SK-N-SH (cell line): ENCODE measurements at regions not wholly inside any gene's neighbourhood (a gene's known extent, or its start where the extent isn't known, plus 50 kb on each side); places are given as distances from the start of the nearest gene placed in this dataset.

Experiments
- CTCF ChIA-PET: fragments of 300-600, 350-600 bp; formaldehyde crosslinking; extraction: SDS; loops from one replicate; lab custom pipeline; 2021; lab: Yijun Ruan, JAX
- POLR2A ChIA-PET: fragments of 350-600 bp; sonication (Branson Sonifier 250); formaldehyde crosslinking; extraction: SDS; loops from one replicate; lab custom pipeline; 2020; ENCODE audit warnings: antibody characterized with exemption, inconsistent platforms; lab: Yijun Ruan, JAX
- DNase-seq: peaks from one replicate; pipeline ENCODE4 v3.0.0; 2012
- H2AFZ ChIP-seq: fragments of 200-600 bp; sonication (generic); 2 replicates; pipeline ENCODE4 v1.8.1; 2016; ENCODE audit warnings: antibody characterized with exemption, mild to moderate bottlenecking, low read depth
- H3F3A ChIP-seq: fragments of 200-600 bp; sonication (generic); replicated peaks from 2 replicates; pipeline ENCODE3; 2016; ENCODE audit warnings: antibody characterized with exemption, mild to moderate bottlenecking; ENCODE audit not compliant: insufficient read depth
- H3K27ac ChIP-seq, 2 experiments: fragments of 200-500 bp in 1 of 2; fragments of 200-600 bp in 1 of 2; sonication (Bioruptor generic) in 1 of 2; sonication (generic), shearing (Covaris generic) in 1 of 2; 2 replicates each; pipeline versions ENCODE4 v1.5.1 to v1.6.1; 2014 to 2016; ENCODE audit warnings: low read depth in 2 of 2, inconsistent platforms in 1 of 2, low read length in 1 of 2, mild to moderate bottlenecking in 1 of 2, mixed read lengths in 1 of 2
- H3K27me3 ChIP-seq: fragments of 200-600 bp; sonication (generic), shearing (Covaris generic); 2 replicates; pipeline ENCODE4 v1.6.1; 2016; ENCODE audit warnings: mixed run types; ENCODE audit not compliant: insufficient read depth
- H3K36me3 ChIP-seq, 2 experiments: fragments of 200-500 bp in 1 of 2; fragments of 200-600 bp in 1 of 2; sonication (Bioruptor generic) in 1 of 2; sonication (generic) in 1 of 2; replicated peaks in 1 of 2; 2 replicates each; pipeline versions ENCODE3 to v1.5.1; 2014 to 2016; ENCODE audit warnings: low read length in 1 of 2, mild to moderate bottlenecking in 1 of 2; ENCODE audit not compliant: insufficient read depth in 2 of 2, control insufficient read depth in 1 of 2
- H3K4me1 ChIP-seq, 2 experiments: fragments of 200-500 bp in 1 of 2; fragments of 200-600 bp in 1 of 2; sonication (Bioruptor generic) in 1 of 2; sonication (generic), shearing (Covaris generic) in 1 of 2; 2 replicates each; pipeline versions ENCODE4 v1.5.1 to v1.6.1; 2014 to 2016; ENCODE audit warnings: low read depth in 1 of 2, low read length in 1 of 2, mixed run types in 1 of 2; ENCODE audit not compliant: insufficient read depth in 2 of 2, control insufficient read depth in 1 of 2
- H3K4me2 ChIP-seq: fragments of 200-600 bp; sonication (generic), shearing (Covaris generic); 2 replicates; pipeline ENCODE4 v1.6.1; 2017; ENCODE audit warnings: mixed run types
- H3K4me3 ChIP-seq, 2 experiments: fragments of 200-500 bp in 1 of 2; fragments of 200-600 bp in 1 of 2; sonication (Bioruptor generic) in 1 of 2; sonication (generic), shearing (Covaris generic) in 1 of 2; 2 replicates each; pipeline versions ENCODE4 v1.5.1 to v1.8.1; 2014 to 2016; ENCODE audit warnings: low read depth in 2 of 2, inconsistent platforms in 1 of 2, low read length in 1 of 2, mild to moderate bottlenecking in 1 of 2, mixed read lengths in 1 of 2, moderate library complexity in 1 of 2
- H3K79me2 ChIP-seq: fragments of 200-600 bp; sonication (generic); 2 replicates; pipeline ENCODE4 v1.8.1; 2017; ENCODE audit warnings: mild to moderate bottlenecking; ENCODE audit not compliant: insufficient read depth
- H3K9ac ChIP-seq: fragments of 200-600 bp; sonication (generic); 2 replicates; pipeline ENCODE4 v1.6.1; 2017; ENCODE audit warnings: mixed run types
- H3K9me2 ChIP-seq: fragments of 200-600 bp; sonication (generic); 2 replicates; pipeline ENCODE4 v1.6.1; 2017; ENCODE audit warnings: mixed run types
- H3K9me3 ChIP-seq: fragments of 200-600 bp; sonication (generic); 2 replicates; pipeline ENCODE4 v1.6.1; 2017; ENCODE audit warnings: mixed run types, mild to moderate bottlenecking, moderate library complexity
- H4K20me1 ChIP-seq: fragments of 200-600 bp; sonication (generic); 2 replicates; pipeline ENCODE4 v1.6.1; 2017; ENCODE audit warnings: mild to moderate bottlenecking, mixed run types; ENCODE audit not compliant: insufficient read depth
- EP300 ChIP-seq, 2 experiments: IDR thresholded peaks; 2 replicates each; pipeline versions ENCODE4 v1.4.0 to v1.6.1; 2012; ENCODE audit warnings: borderline replicate concordance in 1 of 2, low read depth in 1 of 2, low read length in 1 of 2
- EZH2phosphoT487 ChIP-seq: fragments of 200-600 bp; sonication (generic); IDR thresholded peaks from 2 replicates; pipeline ENCODE4 v1.6.1; 2017; ENCODE audit warnings: low read depth, mixed run types, mild to moderate bottlenecking, antibody characterized with exemption, moderate library complexity, borderline replicate concordance
- FOSL2 ChIP-seq: IDR thresholded peaks from 2 replicates; pipeline ENCODE4 v1.4.0; 2012; ENCODE audit warnings: low read depth, mild to moderate bottlenecking, moderate library complexity, borderline replicate concordance
- GABPA ChIP-seq: IDR thresholded peaks from 2 replicates; pipeline ENCODE4 v1.4.0; 2012; ENCODE audit warnings: low read depth, mild to moderate bottlenecking
- IRF3 ChIP-seq: fragments of 150-350 bp; IDR thresholded peaks from 2 replicates; pipeline ENCODE4 v1.6.1; 2016; ENCODE audit warnings: mild to moderate bottlenecking, low read depth, low read length
- JUND ChIP-seq: IDR thresholded peaks from 2 replicates; pipeline ENCODE4 v1.4.0; 2012
- MEF2A ChIP-seq: IDR thresholded peaks from 2 replicates; pipeline ENCODE4 v1.4.0; 2012; ENCODE audit warnings: low read depth, borderline replicate concordance
- RAD21 ChIP-seq: IDR thresholded peaks from 2 replicates; pipeline ENCODE4 v1.6.1; 2012; ENCODE audit warnings: mild to moderate bottlenecking, low read length
- RCOR1 ChIP-seq: fragments of 150-350 bp; IDR thresholded peaks from 2 replicates; pipeline ENCODE4 v1.6.1; 2017; ENCODE audit warnings: antibody characterized with exemption, low read length
- SIN3A ChIP-seq: IDR thresholded peaks from 2 replicates; pipeline ENCODE4 v1.6.1; 2012; ENCODE audit warnings: low read depth, mild to moderate bottlenecking, low read length, moderate library complexity, borderline replicate concordance
- SMC3 ChIP-seq: IDR thresholded peaks from 2 replicates; pipeline ENCODE4 v1.6.1; 2012; ENCODE audit warnings: low read depth, low read length, improper control_type of control experiment
- TAF1 ChIP-seq: IDR thresholded peaks from 2 replicates; pipeline ENCODE4 v1.6.1; 2012; ENCODE audit warnings: low read depth, mild to moderate bottlenecking, low read length, moderate library complexity, borderline replicate concordance
- USF1 ChIP-seq: IDR thresholded peaks from 2 replicates; pipeline ENCODE4 v1.4.0; 2012; ENCODE audit warnings: low read depth, borderline replicate concordance
- YY1 ChIP-seq: IDR thresholded peaks from 2 replicates; pipeline ENCODE4 v1.4.0; 2012; ENCODE audit warnings: low read depth, mild to moderate bottlenecking
- WGBS: methylation state at CpG from one replicate; pipeline ENCODE4 v1.1.6; 2017; ENCODE audit warnings: low lambda C conversion rate; 5-methylcytosine and 5-hydroxymethylcytosine counted together
- TF ChIP-seq, protein P1 (sequence below): IDR thresholded peaks from 2 replicates; pipeline ENCODE4 v1.6.1; 2012; ENCODE audit warnings: mild to moderate bottlenecking, low read depth, low read length, moderate library complexity

GRCh38 chr2:123127236-123127635 lies 897.9 kb upstream of the CNTNAP5 start:
- Histone ChIP-seq H3K9me3 (peaks cover 8% of the 10 kb centered on the region; the same call in 1 of the 2 replicates), H2AFZ (no peak overlapping the region), H3K4me1 (no peaks in the 10 kb centered on the region), H3F3A (no peaks in the 10 kb centered on the region), H3K79me2 (no peaks in the 10 kb centered on the region), H3K9ac (no peak overlapping the region), H3K36me3 (no peaks in the 10 kb centered on the region), H3K27me3 (no peaks in the 10 kb centered on the region), H3K4me2 (no peak overlapping the region), H3K4me3 (no peak overlapping the region), H4K20me1 (no peaks in the 10 kb centered on the region), H3K9me2 (no peaks in the 10 kb centered on the region), H3K27ac (no peak overlapping the region)
- TF ChIP-seq EP300 (IDR thresholded peaks at IDR 0.05; ENCODE audit: borderline replicate concordance in 1 of 2, low read depth in 1 of 2, low read length in 1 of 2) (no peak), YY1 (no peak), EZH2phosphoT487 (no peak), TAF1 (no peak), SIN3A (no peak), RAD21 (no peak)
- TF ChIP-seq, protein P1, sequence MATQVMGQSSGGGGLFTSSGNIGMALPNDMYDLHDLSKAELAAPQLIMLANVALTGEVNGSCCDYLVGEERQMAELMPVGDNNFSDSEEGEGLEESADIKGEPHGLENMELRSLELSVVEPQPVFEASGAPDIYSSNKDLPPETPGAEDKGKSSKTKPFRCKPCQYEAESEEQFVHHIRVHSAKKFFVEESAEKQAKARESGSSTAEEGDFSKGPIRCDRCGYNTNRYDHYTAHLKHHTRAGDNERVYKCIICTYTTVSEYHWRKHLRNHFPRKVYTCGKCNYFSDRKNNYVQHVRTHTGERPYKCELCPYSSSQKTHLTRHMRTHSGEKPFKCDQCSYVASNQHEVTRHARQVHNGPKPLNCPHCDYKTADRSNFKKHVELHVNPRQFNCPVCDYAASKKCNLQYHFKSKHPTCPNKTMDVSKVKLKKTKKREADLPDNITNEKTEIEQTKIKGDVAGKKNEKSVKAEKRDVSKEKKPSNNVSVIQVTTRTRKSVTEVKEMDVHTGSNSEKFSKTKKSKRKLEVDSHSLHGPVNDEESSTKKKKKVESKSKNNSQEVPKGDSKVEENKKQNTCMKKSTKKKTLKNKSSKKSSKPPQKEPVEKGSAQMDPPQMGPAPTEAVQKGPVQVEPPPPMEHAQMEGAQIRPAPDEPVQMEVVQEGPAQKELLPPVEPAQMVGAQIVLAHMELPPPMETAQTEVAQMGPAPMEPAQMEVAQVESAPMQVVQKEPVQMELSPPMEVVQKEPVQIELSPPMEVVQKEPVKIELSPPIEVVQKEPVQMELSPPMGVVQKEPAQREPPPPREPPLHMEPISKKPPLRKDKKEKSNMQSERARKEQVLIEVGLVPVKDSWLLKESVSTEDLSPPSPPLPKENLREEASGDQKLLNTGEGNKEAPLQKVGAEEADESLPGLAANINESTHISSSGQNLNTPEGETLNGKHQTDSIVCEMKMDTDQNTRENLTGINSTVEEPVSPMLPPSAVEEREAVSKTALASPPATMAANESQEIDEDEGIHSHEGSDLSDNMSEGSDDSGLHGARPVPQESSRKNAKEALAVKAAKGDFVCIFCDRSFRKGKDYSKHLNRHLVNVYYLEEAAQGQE, result no peak
- no peak for DNase-seq
- POLR2A ChIA-PET, result no interaction called here
- 29% methylated on average over 3 of the region's 3 CpGs for WGBS
- CTCF ChIA-PET, result no interaction called here

DNA sequence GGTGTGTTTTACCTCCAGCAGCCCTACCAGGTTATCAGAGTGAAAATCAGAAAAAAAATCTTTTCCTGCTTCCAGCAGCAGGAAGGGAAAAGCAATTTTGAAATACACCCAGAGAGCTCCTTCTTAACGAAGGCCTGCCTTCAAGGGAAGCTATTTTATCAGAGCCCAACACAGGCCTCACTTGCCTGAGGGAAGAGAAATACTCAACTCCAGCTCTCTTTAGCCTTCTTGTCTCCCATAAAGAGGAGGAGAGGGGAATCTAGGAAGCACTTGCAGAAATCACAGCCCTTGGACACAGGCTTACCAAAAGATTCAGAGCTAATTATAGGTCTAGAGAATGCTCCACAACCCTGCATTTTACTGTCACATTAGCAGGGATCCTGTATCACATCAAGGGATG lies 896.1 kb upstream of the CNTNAP5 start:
- Histone ChIP-seq H3K4me3 (no peak overlapping the region), H3K27me3 (no peaks in the 10 kb centered on the region), H3K4me1 (no peaks in the 10 kb centered on the region), H4K20me1 (no peaks in the 10 kb centered on the region), H3K4me2 (no peak overlapping the region), H3K9ac (no peak overlapping the region), H3K9me3 (peaks cover 8% of the 10 kb centered on the region; the same call in 1 of the 2 replicates), H3K9me2 (no peaks in the 10 kb centered on the region), H3K36me3 (no peaks in the 10 kb centered on the region), H3K79me2 (no peaks in the 10 kb centered on the region), H2AFZ (no peak overlapping the region), H3F3A (no peaks in the 10 kb centered on the region), H3K27ac (no peak overlapping the region)
- DNase-seq, result no peak
- ChIA-PET CTCF (no interaction called here), POLR2A (no interaction called here)
- TF ChIP-seq IRF3 (no peak), MEF2A (no peak), GABPA (no peak), USF1 (no peak), TAF1 (no peak), FOSL2 (no peak), RCOR1 (no peak), SMC3 (no peak), JUND (no peak)
- 0% methylated on average over 1 of the region's 1 CpG for WGBS
